ENCODE measurements at regions not wholly inside any gene's neighbourhood (a gene's known extent, or its start where the extent isn't known, plus 50 kb on each side); places are given as distances from the start of the nearest gene placed in this dataset.

GRCh38 chr10:9636216-9636615 is 1381.5 kb upstream of the CELF2 start:
- TF ChIP-seq CTCF (conservative IDR thresholded peaks at IDR 0.05; ENCODE audit: control insufficient read depth, insufficient read depth, low read depth, low read length): no peak
- DNase-seq (ENCODE audit: low read depth): no peak
- no peak overlapping the region for H3K4me3 ChIP-seq (ENCODE audit: control insufficient read depth, low read depth, low read length)

GRCh38 chr10:9643782-9644181 is 1373.9 kb upstream of the CELF2 start:
- no peak for TF ChIP-seq CTCF (conservative IDR thresholded peaks at IDR 0.05; ENCODE audit: control insufficient read depth, insufficient read depth, low read depth, low read length)

GRCh38 chr10:9645404-9645803 is 1372.3 kb upstream of the CELF2 start:
- DNase-seq (ENCODE audit: low read depth): no peak
- no peak overlapping the region for H3K4me3 ChIP-seq (ENCODE audit: control insufficient read depth, low read depth, low read length)
- TF ChIP-seq CTCF (conservative IDR thresholded peaks at IDR 0.05; ENCODE audit: control insufficient read depth, insufficient read depth, low read depth, low read length): no peak

More at GRCh38 chr10:9643782-9644181, 1373.9 kb upstream of the CELF2 start:
- no peak overlapping the region for H3K4me3 ChIP-seq (ENCODE audit: control insufficient read depth, low read depth, low read length)
- DNase-seq (ENCODE audit: low read depth): no peak

DNA sequence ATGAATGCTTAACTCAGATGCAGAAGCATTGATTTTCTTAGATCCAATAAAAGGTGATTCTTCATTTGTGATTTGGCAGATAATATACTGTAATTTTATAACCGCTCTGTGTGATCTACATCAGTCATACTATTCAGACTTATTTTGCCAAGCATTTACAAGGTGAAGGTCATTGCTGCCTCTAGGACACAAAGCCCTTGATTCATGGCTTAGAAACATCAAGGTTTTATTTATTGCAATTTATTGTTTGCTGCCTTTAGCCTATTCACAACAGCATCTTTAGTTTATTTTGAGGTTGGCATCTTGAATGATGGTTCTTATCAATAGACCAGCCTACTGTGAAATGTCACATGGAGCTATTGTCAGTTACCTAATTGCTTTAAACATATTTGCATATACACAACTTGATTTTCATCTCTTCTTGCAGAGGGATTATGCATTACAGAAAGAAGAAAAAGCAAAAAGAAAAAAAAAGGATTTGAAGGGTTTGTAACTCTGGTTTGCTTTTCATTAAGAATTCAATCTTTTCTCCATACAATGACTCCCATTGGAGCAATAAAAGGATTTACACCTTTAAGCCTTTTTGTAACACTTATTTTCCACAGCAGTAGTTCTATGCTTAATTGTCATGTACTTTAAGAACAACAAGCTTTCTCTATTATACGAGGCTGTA is 1371.6 kb upstream of the CELF2 start:
- TF ChIP-seq CTCF (conservative IDR thresholded peaks at IDR 0.05; ENCODE audit: control insufficient read depth, insufficient read depth, low read depth, low read length): no peak
- no peak overlapping the region for H3K4me3 ChIP-seq (ENCODE audit: control insufficient read depth, low read depth, low read length)
- DNase-seq (ENCODE audit: low read depth): no peak

DNA sequence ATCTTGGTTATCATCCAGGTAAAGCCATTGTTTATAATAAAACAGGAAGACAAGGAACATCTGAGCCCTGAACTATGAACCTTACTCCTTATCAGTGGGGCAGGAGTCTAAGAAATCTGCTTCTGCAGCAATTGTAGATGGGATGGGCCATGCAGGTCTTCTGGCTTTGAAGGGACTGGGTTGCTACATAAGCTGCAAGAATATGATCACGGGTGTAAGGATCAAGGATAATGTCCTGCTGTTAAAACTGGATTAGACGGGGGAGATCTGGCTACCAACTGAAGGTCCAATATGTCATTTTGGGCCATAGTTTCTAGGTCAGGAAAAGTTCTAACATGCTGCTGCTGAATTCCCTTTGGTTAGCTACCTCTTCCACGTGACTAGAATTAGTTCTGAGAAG is 1363.4 kb upstream of the CELF2 start:
- no peak overlapping the region for H3K4me3 ChIP-seq (ENCODE audit: control insufficient read depth, low read depth, low read length)
- no peak for DNase-seq (ENCODE audit: low read depth)
- no peak for TF ChIP-seq CTCF (conservative IDR thresholded peaks at IDR 0.05; ENCODE audit: control insufficient read depth, insufficient read depth, low read depth, low read length)

DNA sequence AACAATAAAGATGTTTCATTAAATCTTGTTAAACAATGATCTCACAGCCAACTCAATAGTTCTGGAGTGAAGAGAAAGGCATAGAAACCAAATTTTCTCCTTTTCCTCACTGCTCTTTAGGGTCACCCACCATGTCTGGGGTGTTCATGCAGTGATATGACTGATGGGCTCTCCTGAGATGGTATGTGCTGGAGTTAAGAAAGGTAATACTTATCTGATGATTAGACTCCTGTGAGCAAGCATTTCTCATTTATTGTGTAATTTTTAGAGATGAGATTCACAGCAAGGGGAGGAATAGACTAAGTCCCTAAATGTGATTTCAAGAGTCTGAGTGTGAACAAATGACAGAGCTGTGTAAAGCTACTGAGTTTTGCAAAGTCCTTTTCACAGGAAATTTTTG is 1361.3 kb upstream of the CELF2 start:
- H3K4me3 ChIP-seq (ENCODE audit: control insufficient read depth, low read depth, low read length): no peak overlapping the region
- no peak for DNase-seq (ENCODE audit: low read depth)
- TF ChIP-seq CTCF (conservative IDR thresholded peaks at IDR 0.05; ENCODE audit: control insufficient read depth, insufficient read depth, low read depth, low read length): no peak

DNA sequence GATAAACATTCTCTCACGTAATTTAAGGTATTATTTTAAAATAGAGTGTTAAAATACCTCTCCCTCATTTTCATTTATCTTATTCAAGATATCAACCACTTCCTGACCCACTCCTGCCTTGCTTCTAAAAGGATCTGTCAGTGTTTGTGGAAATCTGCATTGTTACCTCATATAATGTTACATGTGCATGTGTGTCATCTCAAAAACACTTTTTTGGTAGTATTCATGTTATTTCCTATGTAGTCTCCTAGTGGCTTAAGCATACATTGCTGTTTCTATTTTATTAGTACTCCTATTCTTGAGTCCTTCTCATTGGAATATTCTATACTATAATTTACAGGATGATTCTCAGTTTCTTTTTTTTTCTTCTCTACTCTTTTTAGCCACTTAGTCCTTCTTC is 1360.7 kb upstream of the CELF2 start:
- no peak for DNase-seq (ENCODE audit: low read depth)
- no peak overlapping the region for H3K4me3 ChIP-seq (ENCODE audit: control insufficient read depth, low read depth, low read length)
- TF ChIP-seq CTCF (conservative IDR thresholded peaks at IDR 0.05; ENCODE audit: control insufficient read depth, insufficient read depth, low read depth, low read length): no peak
